OCI-LY7 (cell line): ENCODE measurements at regions not wholly inside any gene's neighbourhood (a gene's known extent, or its start where the extent isn't known, plus 50 kb on each side); places are given as distances from the start of the nearest gene placed in this dataset.

Experiments used
- BruUV-seq: library from RNA; stranded (reverse); fragments of 400-500 nt; replicated peaks from 2 replicates; lab custom pipeline; 2021; lab: Mats Ljungman, UMichigan
- CTCF ChIA-PET: fragments of 300-600 bp; sonication (Branson Sonifier 250); formaldehyde crosslinking; loops from one replicate; lab custom pipeline; 2022; ENCODE audit warnings: antibody characterized with exemption; ENCODE audit not compliant: unreplicated experiment; lab: Charles Lee
- POLR2A ChIA-PET: fragments of 300-600 bp; sonication (Branson Sonifier 250); formaldehyde crosslinking; loops from one replicate; lab custom pipeline; 2022; ENCODE audit warnings: antibody characterized with exemption; lab: Charles Lee
- DNase-seq: peaks from one replicate; pipeline ENCODE4 v3.0.0-alpha.2; 2015; ENCODE audit warnings: low spot score
- H2AFZ ChIP-seq: fragments of 200-600 bp; sonication (generic), shearing (Covaris generic); 2 replicates; pipeline ENCODE4 v1.6.1; 2014; ENCODE audit warnings: mild to moderate bottlenecking, antibody characterized with exemption, low read length, moderate library complexity
- H3K27ac ChIP-seq: fragments of 200-600 bp; sonication (generic); 2 replicates; pipeline ENCODE4 v1.5.1; 2014; ENCODE audit warnings: mixed run types, low read depth, mild to moderate bottlenecking, moderate library complexity, low read length, inconsistent platforms; ENCODE audit not compliant: poor library complexity, severe bottlenecking
- H3K36me3 ChIP-seq: fragments of 200-600 bp; sonication (generic); 2 replicates; pipeline ENCODE4 v1.6.1; 2014; ENCODE audit warnings: mild to moderate bottlenecking, antibody characterized with exemption, low read length, moderate library complexity, mixed read lengths; ENCODE audit not compliant: insufficient read depth
- H3K4me1 ChIP-seq: fragments of 200-600 bp; sonication (generic); 2 replicates; pipeline ENCODE4 v1.5.1; 2014; ENCODE audit warnings: mild to moderate bottlenecking, low read length; ENCODE audit not compliant: insufficient read depth, poor library complexity, severe bottlenecking
- H3K4me2 ChIP-seq: fragments of 200-600 bp; sonication (generic); 2 replicates; pipeline ENCODE4 v1.6.1; 2014; ENCODE audit warnings: mild to moderate bottlenecking, low read length
- H3K4me3 ChIP-seq: fragments of 200-600 bp; sonication (generic); 2 replicates; pipeline ENCODE4 v1.5.1; 2014; ENCODE audit warnings: mild to moderate bottlenecking, low read depth, low read length; ENCODE audit not compliant: poor library complexity, severe bottlenecking
- H3K79me2 ChIP-seq: fragments of 200-600 bp; sonication (generic); 2 replicates; pipeline ENCODE4 v1.6.1; 2016; ENCODE audit warnings: low read depth, mild to moderate bottlenecking, low read length, moderate library complexity, mixed read lengths; ENCODE audit not compliant: insufficient read depth
- H3K9me2 ChIP-seq: fragments of 200-600 bp; sonication (generic); 2 replicates; pipeline ENCODE4 v1.6.1; 2016; ENCODE audit warnings: mild to moderate bottlenecking, low read length, mixed read lengths; ENCODE audit not compliant: insufficient read depth
- H3K9me3 ChIP-seq: fragments of 200-600 bp; sonication (generic); 2 replicates; pipeline ENCODE4 v1.6.1; 2014; ENCODE audit warnings: mild to moderate bottlenecking, mixed run types, low read length, mixed read lengths
- H4K20me1 ChIP-seq: fragments of 200-600 bp; sonication (generic); 2 replicates; pipeline ENCODE4 v1.6.1; 2014; ENCODE audit warnings: mild to moderate bottlenecking, antibody characterized with exemption, low read length, moderate library complexity, mixed read lengths; ENCODE audit not compliant: insufficient read depth
- EZH2phosphoT487 ChIP-seq: fragments of 200-600 bp; sonication (generic); IDR thresholded peaks from 2 replicates; pipeline ENCODE4 v1.6.1; 2018; ENCODE audit warnings: low read depth, borderline replicate concordance, mild to moderate bottlenecking, mixed run types, antibody characterized with exemption, low read length, moderate library complexity, mixed read lengths
- intact Hi-C: fragments of 100-400 bp; cut with micrococcal nuclease; formaldehyde crosslinking; loops from one replicate; pipeline ENCODE4 v1.10.0; 2022; ENCODE audit not compliant: unreplicated experiment
- TF ChIP-seq, protein P1 (sequence below): fragments of 200-600 bp; sonication (generic); conservative IDR thresholded peaks from 2 replicates; pipeline ENCODE4 v1.5.1; 2014; ENCODE audit warnings: mild to moderate bottlenecking, antibody characterized with exemption, low read length, moderate library complexity, mixed read lengths

DNA sequence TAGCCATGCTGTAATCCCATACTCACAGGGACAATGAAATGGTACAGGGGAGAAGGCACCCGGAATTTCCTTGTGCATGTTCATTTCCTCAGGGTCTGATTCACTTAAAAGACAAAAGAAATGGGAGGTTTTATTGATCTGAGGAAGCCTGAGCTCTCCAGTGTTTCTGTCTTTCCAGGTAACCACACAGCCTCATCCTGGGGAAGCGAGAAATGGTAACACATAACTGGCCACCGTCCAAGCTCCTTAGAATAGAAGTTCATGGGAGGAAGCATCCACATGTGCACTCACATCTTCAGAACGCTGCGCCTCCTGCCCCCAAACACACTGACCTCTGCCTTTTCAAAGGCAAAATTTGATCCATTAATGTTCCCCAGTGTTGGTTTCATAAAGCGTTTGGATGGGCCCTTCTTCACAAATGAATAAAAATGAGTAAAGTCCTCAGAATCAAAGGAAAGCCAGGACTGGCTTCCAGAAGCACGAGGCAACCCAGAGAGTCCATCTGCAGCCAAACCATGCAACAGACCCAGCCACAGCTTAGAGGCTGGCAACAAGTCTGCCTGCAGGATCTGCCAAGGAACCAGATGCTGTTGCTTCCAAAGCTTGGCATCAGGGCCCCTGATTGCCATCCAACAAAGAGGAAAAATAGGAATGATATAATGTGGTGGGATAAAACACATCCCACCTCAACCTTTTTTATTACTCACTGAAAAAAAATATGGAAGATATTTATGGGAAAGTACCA is 120.3 kb downstream of the ZBTB18 start:
- no TSS peak for BruUV-seq
- CTCF ChIA-PET: no interaction called here

DNA sequence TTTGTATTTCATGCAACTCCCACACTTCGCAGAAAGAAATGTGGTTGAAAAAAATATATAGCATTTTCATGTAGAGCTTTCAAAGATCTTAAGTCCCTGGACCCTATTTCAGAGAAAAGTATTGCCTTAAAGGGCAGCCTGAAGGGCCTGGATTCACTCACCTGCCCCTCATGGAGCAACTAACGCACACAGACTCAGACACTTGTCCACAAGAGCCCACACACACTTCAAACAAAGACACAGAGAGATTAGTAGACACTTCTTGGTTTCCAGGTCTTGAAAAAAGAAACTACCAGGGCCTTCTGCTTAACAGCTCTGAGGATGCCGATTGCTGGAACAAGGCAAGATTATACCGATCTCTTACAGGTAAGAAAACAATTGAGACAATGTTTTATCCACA is 122.2 kb downstream of the ZBTB18 start:
- ChIA-PET CTCF (no interaction called here), POLR2A (no interaction called here)
- TF ChIP-seq, protein P1, sequence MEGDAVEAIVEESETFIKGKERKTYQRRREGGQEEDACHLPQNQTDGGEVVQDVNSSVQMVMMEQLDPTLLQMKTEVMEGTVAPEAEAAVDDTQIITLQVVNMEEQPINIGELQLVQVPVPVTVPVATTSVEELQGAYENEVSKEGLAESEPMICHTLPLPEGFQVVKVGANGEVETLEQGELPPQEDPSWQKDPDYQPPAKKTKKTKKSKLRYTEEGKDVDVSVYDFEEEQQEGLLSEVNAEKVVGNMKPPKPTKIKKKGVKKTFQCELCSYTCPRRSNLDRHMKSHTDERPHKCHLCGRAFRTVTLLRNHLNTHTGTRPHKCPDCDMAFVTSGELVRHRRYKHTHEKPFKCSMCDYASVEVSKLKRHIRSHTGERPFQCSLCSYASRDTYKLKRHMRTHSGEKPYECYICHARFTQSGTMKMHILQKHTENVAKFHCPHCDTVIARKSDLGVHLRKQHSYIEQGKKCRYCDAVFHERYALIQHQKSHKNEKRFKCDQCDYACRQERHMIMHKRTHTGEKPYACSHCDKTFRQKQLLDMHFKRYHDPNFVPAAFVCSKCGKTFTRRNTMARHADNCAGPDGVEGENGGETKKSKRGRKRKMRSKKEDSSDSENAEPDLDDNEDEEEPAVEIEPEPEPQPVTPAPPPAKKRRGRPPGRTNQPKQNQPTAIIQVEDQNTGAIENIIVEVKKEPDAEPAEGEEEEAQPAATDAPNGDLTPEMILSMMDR: no peak
- DNase-seq: no peak
- intact Hi-C loops: no loop called here
- Histone ChIP-seq H3K4me2 (no peak overlapping the region), H3K79me2 (no peaks in the 10 kb centered on the region), H3K9me3 (no peaks in the 10 kb centered on the region), H3K4me3 (no peak overlapping the region), H2AFZ (no peak overlapping the region), H3K36me3 (no peaks in the 10 kb centered on the region), H4K20me1 (no peaks in the 10 kb centered on the region), H3K27ac (no peak overlapping the region), H3K9me2 (no peaks in the 10 kb centered on the region), H3K4me1 (no peaks in the 10 kb centered on the region)
- BruUV-seq: no TSS peak

More for the DNA sequence above, 120.3 kb downstream of the ZBTB18 start:
- TF ChIP-seq EZH2phosphoT487: no peak
- TF ChIP-seq, protein P1: no peak
- Histone ChIP-seq H3K79me2 (no peaks in the 10 kb centered on the region), H2AFZ (no peak overlapping the region), H3K4me2 (no peak overlapping the region), H3K9me2 (no peaks in the 10 kb centered on the region), H3K4me1 (no peaks in the 10 kb centered on the region), H4K20me1 (no peaks in the 10 kb centered on the region), H3K36me3 (no peaks in the 10 kb centered on the region), H3K9me3 (no peaks in the 10 kb centered on the region), H3K27ac (no peak overlapping the region), H3K4me3 (no peak overlapping the region)
- intact Hi-C loops: no loop called here
- POLR2A ChIA-PET: interaction anchor here (0.5 kb wide), 1 partner anchor 1056 kb away, joined by 3 read pairs; no protein-coding TSS in a partner anchor
- DNase-seq: no peak

DNA sequence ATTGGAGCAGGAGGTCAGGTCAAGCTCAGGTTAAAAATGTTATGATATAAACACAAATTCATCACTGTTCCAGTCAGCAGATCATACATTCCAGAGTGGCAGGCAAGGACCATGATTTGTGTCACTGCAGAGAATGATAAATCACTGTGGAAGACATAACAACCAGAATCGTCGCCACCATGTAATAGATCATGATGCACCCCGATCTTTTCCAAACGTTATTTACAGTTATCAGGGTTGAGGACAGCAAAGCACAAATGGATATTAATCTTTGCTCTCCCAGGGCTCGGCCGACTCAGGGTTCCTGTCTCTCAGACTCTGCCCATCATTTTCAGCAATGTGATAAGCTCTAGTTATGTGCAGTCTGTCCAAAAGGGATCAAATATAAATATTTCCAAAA is 122.7 kb downstream of the ZBTB18 start:
- no peak for DNase-seq
- BruUV-seq: no TSS peak
- H3K79me2 ChIP-seq: no peaks in the 10 kb centered on the region
- no peaks in the 10 kb centered on the region for H3K4me1 ChIP-seq
- CTCF ChIA-PET: no interaction called here
- POLR2A ChIA-PET: no interaction called here
- intact Hi-C loops: no loop called here
- H3K36me3 ChIP-seq: no peaks in the 10 kb centered on the region
- no peak overlapping the region for H3K4me3 ChIP-seq
- H3K4me2 ChIP-seq: no peak overlapping the region
- TF ChIP-seq, protein P1: no peak
- no peak for TF ChIP-seq EZH2phosphoT487
- H4K20me1 ChIP-seq: no peaks in the 10 kb centered on the region
- H2AFZ ChIP-seq: no peak overlapping the region
- H3K27ac ChIP-seq: no peak overlapping the region
- H3K9me2 ChIP-seq: no peaks in the 10 kb centered on the region
- H3K9me3 ChIP-seq: no peaks in the 10 kb centered on the region
